SK-N-SH (cell line): ENCODE measurements at regions not wholly inside any gene's neighbourhood (a gene's known extent, or its start where the extent isn't known, plus 50 kb on each side); places are given as distances from the start of the nearest gene placed in this dataset.

ENCODE experiments used
- CTCF ChIP-seq: fragments of 200-600 bp; sonication (generic); IDR thresholded peaks from 2 replicates; pipeline ENCODE4 v1.6.1; 2017; ENCODE audit warnings: antibody characterized with exemption, mild to moderate bottlenecking, moderate library complexity
- GABPA ChIP-seq: IDR thresholded peaks from 2 replicates; pipeline ENCODE4 v1.4.0; 2012; ENCODE audit warnings: low read depth, mild to moderate bottlenecking
- POLR2AphosphoS5 ChIP-seq: IDR thresholded peaks from 2 replicates; pipeline ENCODE4 v1.6.1; 2012; ENCODE audit warnings: low read depth, low read length
- RAD21 ChIP-seq: IDR thresholded peaks from 2 replicates; pipeline ENCODE4 v1.6.1; 2012; ENCODE audit warnings: mild to moderate bottlenecking, low read length
- RFX5 ChIP-seq: IDR thresholded peaks from 2 replicates; pipeline ENCODE4 v1.6.1; 2012; ENCODE audit warnings: mild to moderate bottlenecking, improper control_type of control experiment, low read length
- RXRA ChIP-seq: IDR thresholded peaks from 2 replicates; pipeline ENCODE4 v1.4.0; 2012; ENCODE audit warnings: low read depth, mild to moderate bottlenecking, borderline replicate concordance
- SIN3A ChIP-seq: IDR thresholded peaks from 2 replicates; pipeline ENCODE4 v1.6.1; 2012; ENCODE audit warnings: low read depth, mild to moderate bottlenecking, low read length, moderate library complexity, borderline replicate concordance
- TF ChIP-seq, protein P1 (sequence below): fragments of 150-350 bp; IDR thresholded peaks from 2 replicates; pipeline ENCODE4 v1.6.1; 2016; ENCODE audit warnings: mild to moderate bottlenecking, low read depth, low read length

GRCh38 chr6:88298066-88298845 is 132.1 kb upstream of the CNR1 start:
- TF ChIP-seq CTCF = no peak
- no peak for TF ChIP-seq POLR2AphosphoS5
- no peak for TF ChIP-seq SIN3A
- no peak for TF ChIP-seq RXRA
- TF ChIP-seq RAD21 = no peak
- no peak for TF ChIP-seq GABPA
- TF ChIP-seq, protein P1, sequence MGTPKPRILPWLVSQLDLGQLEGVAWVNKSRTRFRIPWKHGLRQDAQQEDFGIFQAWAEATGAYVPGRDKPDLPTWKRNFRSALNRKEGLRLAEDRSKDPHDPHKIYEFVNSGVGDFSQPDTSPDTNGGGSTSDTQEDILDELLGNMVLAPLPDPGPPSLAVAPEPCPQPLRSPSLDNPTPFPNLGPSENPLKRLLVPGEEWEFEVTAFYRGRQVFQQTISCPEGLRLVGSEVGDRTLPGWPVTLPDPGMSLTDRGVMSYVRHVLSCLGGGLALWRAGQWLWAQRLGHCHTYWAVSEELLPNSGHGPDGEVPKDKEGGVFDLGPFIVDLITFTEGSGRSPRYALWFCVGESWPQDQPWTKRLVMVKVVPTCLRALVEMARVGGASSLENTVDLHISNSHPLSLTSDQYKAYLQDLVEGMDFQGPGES = no peak
- no peak for TF ChIP-seq RFX5
